ENCODE measurements at regions not wholly inside any gene's neighbourhood (a gene's known extent, or its start where the extent isn't known, plus 50 kb on each side); places are given as distances from the start of the nearest gene placed in this dataset.
"Not testable (repeated sequence)": the region's sequence is repeated elsewhere in the genome, so short reads cannot be mapped to it uniquely, and the experiment has no call there.

GRCh38 chrX:889966-890651 is 259.5 kb downstream of the SHOX start:
- in situ Hi-C loops (cut with MboI; ENCODE audit: low pct_ligation_motif_present in 1 of 4, low pct_unique_long_range_greater_than_20kb in 1 of 4, low sequenced_read_pairs in 3 of 4) (no loop called here), intact Hi-C loops (cut with DNase I; ENCODE audit: low total_unique reads) (no loop called here)
- 79 to 86% methylated on average over 5 of the region's 5 CpGs for WGBS, 2 donors (ENCODE audit: low coverage in 1 of 2)
- no peaks in the 10 kb centered on the region for H3K27me3 ChIP-seq
- no peaks in the 10 kb centered on the region for H3K36me3 ChIP-seq
- DNase-seq, result no peak
- H3K4me3 ChIP-seq, result no peak overlapping the region
- H3K9me3 ChIP-seq, result peaks cover 0 to 5% of the 10 kb centered on the region in 2 donors
- no peaks in the 10 kb centered on the region for H3K4me1 ChIP-seq
- H3K27ac ChIP-seq, result no peak overlapping the region
- TF ChIP-seq EP300 (IDR thresholded peaks at IDR 0.05; ENCODE audit: low read depth) (no peak), CTCF (IDR thresholded peaks at IDR 0.05) (no peak), POLR2AphosphoS5 (IDR thresholded peaks at IDR 0.05) (no peak), POLR2A (IDR thresholded peaks at IDR 0.05) (no peak)

- H3K36me3 ChIP-seq; H3K27me3 ChIP-seq; DNase-seq; in situ Hi-C loops (cut with MboI; ENCODE audit: low pct_ligation_motif_present in 1 of 4, low pct_unique_long_range_greater_than_20kb in 1 of 4, low sequenced_read_pairs in 3 of 4); H3K4me1 ChIP-seq; H3K9me3 ChIP-seq; H3K4me3 ChIP-seq; H3K27ac ChIP-seq; intact Hi-C loops (cut with DNase I; ENCODE audit: low total_unique reads): not testable (repeated sequence)
- WGBS, 2 donors (ENCODE audit: low coverage in 1 of 2), result 87 to 90% methylated on average over 12 to 13 of the region's 13 CpGs
Measured at GRCh38 chrX:887724-888123, 257.1 kb downstream of the SHOX start.

GRCh38 chrX:883588-883987 is 253.0 kb downstream of the SHOX start:
- 29 to 51% methylated on average over 1 to 10 of the region's 10 CpGs for WGBS, 2 donors (ENCODE audit: low coverage in 1 of 2)
- H3K27ac ChIP-seq, result no peak overlapping the region

GRCh38 chrX:879756-880698 is 249.4 kb downstream of the SHOX start:
- in situ Hi-C loops (cut with MboI; ENCODE audit: low pct_ligation_motif_present in 1 of 4, low pct_unique_long_range_greater_than_20kb in 1 of 4, low sequenced_read_pairs in 3 of 4); intact Hi-C loops (cut with DNase I; ENCODE audit: low total_unique reads); H3K4me3 ChIP-seq; H3K27ac ChIP-seq; H3K27me3 ChIP-seq; H3K36me3 ChIP-seq; H3K9me3 ChIP-seq; DNase-seq; H3K4me1 ChIP-seq: not testable (repeated sequence)
- WGBS, 2 donors (ENCODE audit: low coverage in 1 of 2), result 54 to 60% methylated on average over 11 of the region's 11 CpGs

More at GRCh38 chrX:883588-883987, 253.0 kb downstream of the SHOX start:
- Histone ChIP-seq H3K4me1 (no peaks in the 10 kb centered on the region), H3K9me3 (peaks cover 0 to 2% of the 10 kb centered on the region in 2 donors), H3K4me3 (no peak overlapping the region), H3K36me3 (no peaks in the 10 kb centered on the region), H3K27me3 (no peaks in the 10 kb centered on the region)
- in situ Hi-C loops (cut with MboI; ENCODE audit: low pct_ligation_motif_present in 1 of 4, low pct_unique_long_range_greater_than_20kb in 1 of 4, low sequenced_read_pairs in 3 of 4), result no loop called here
- no peak for TF ChIP-seq EP300 (IDR thresholded peaks at IDR 0.05; ENCODE audit: low read depth)
- TF ChIP-seq POLR2A (IDR thresholded peaks at IDR 0.05), result no peak
- no peak for TF ChIP-seq POLR2AphosphoS5 (IDR thresholded peaks at IDR 0.05)
- TF ChIP-seq CTCF (IDR thresholded peaks at IDR 0.05), result no peak
- intact Hi-C loops (cut with DNase I; ENCODE audit: low total_unique reads), result no loop called here
- no peak for DNase-seq

GRCh38 chrX:874061-874460 is 243.5 kb downstream of the SHOX start:
- Histone ChIP-seq H3K9me3 (peaks cover 0 to 4% of the 10 kb centered on the region in 2 donors), H3K27ac (no peak overlapping the region), H3K27me3 (no peaks in the 10 kb centered on the region), H3K4me1 (no peaks in the 10 kb centered on the region), H3K36me3 (no peaks in the 10 kb centered on the region), H3K4me3 (no peak overlapping the region)
- 75% methylated on average over 15 of the region's 15 CpGs for WGBS, 2 donors (ENCODE audit: low coverage in 1 of 2)
- no peak for TF ChIP-seq POLR2A (IDR thresholded peaks at IDR 0.05)
- no peak for TF ChIP-seq POLR2AphosphoS5 (IDR thresholded peaks at IDR 0.05)
- TF ChIP-seq EP300 (IDR thresholded peaks at IDR 0.05; ENCODE audit: low read depth), result no peak
- no peak for TF ChIP-seq CTCF (IDR thresholded peaks at IDR 0.05)
- no peak for DNase-seq
- intact Hi-C loops (cut with DNase I; ENCODE audit: low total_unique reads) (no loop called here), in situ Hi-C loops (cut with MboI; ENCODE audit: low pct_ligation_motif_present in 1 of 4, low pct_unique_long_range_greater_than_20kb in 1 of 4, low sequenced_read_pairs in 3 of 4) (no loop called here)
